GM18870 (cell line): ENCODE measurements at regions not wholly inside any gene's neighbourhood (a gene's known extent, or its start where the extent isn't known, plus 50 kb on each side); places are given as distances from the start of the nearest gene placed in this dataset.

ENCODE experiments used
- ATAC-seq: cut with Tn5 transposase; IDR thresholded peaks from one replicate; pipeline ENCODE4 v1.9.1; 2021; ENCODE audit warnings: moderate library complexity; ENCODE audit not compliant: unreplicated experiment

DNA sequence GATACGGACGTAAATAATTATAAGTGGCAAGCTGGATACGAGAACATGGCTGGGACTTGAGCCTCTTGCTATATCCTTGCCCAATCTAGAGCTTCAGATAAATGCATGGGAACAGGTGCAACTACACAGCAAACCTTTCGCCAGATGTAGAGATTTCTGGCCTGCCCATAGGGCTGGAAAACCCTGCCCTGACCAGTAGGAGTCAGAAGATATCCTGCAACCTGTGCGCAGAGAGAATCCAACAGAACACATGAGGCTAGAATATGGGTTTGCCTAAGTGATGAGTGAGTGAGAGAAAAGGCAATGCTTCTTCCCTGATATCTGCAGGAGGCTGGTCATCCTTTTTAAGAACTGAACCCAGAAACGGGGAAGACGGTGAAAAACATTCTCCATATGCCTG, 805.3 kb upstream of the TENM3 start:
- no peak for ATAC-seq

DNA sequence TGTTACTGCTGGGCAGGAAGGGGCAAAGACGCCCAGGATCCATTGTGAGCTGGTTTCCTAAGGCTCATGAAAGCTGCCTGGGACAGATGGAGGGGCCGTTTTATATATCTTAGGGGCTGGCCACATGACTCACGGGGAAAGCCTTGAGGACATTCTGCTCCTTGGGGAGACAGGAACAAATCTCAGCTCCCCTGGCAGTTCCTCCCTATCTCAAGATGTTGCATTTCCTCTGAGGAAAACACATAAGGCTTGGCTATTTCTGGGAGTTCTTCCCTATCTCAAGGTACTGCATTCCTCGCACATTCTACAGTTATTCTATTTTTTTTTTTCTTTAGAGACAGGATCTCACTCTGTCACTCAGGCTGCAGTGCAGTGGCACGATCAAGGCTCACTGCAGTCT, 804.6 kb upstream of the TENM3 start:
- ATAC-seq = no peak

DNA sequence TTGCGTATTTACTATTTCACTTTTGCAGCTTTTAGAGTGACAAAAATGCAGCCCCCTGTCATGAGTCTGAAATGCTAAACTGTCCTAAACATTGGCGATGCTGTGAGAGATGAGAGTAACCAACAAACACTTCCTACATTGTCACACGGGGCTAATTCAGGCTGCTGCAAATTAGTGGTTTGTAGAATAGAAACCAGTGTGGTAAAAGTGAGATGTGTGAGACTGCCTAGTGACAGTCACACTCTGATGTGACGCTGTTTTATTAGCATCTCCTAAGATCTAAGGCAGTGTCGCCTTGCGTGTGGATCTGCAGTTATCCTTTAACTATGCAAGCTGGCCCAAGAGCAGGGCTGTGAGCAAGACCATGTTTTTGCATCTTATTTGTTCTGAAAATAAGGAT, 800.2 kb upstream of the TENM3 start:
- no peak for ATAC-seq

DNA sequence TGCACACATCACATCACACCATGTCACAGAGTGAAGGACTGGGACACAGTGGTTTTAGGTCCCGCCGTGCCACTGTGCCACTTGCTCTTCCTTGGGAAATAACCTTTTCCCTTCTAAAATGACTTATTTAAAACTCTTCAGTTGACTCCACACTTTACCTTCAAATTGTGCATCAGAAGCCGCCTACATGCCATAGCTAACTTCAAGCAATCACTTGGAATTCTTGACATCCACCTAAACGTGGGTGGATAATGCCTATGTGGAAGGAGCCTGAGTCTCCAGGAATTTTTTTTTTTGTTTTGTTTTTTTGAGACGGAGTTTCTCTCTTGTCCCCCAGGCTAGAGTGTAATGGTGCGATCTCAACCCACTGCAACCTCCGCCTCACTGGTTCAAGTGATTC, 777.4 kb upstream of the TENM3 start:
- ATAC-seq = no peak

DNA sequence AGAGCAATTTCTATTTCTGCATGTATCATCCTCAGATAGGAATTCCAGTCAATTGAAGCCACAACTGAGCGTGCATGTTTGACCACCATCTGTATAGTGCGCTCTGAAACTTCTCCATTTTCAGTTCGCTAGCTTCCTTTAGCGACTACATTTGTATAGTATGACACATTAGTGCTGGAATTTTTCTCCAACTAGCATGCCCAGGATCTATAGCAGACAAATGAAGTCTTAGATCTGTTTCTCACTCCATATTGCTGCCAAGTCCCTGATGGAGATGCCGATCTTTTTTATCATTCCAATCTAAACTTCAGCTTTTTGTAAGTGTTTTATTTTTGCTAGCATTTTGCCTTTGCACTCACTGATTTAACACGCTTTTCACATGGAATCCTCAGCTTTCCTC, 774.8 kb upstream of the TENM3 start:
- no peak for ATAC-seq

DNA sequence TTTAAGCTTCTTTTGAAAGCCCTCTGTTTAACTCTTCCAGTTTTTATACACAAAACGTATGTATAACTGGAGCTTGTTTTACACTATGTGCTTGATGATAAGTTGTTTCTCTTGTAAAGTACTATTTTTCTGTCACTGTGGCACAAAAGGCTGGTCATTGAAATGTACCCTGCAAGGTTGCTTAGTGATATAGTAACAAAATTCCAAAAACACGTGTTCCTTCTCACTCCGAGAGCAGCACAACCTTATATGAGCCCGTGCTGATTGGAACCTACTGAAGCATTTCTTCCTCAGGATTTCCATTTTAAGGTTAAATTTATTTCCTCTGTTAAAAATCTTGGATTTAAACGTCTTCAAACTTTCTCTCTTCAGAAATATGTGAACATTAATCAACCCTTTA, 772.9 kb upstream of the TENM3 start:
- no peak for ATAC-seq

DNA sequence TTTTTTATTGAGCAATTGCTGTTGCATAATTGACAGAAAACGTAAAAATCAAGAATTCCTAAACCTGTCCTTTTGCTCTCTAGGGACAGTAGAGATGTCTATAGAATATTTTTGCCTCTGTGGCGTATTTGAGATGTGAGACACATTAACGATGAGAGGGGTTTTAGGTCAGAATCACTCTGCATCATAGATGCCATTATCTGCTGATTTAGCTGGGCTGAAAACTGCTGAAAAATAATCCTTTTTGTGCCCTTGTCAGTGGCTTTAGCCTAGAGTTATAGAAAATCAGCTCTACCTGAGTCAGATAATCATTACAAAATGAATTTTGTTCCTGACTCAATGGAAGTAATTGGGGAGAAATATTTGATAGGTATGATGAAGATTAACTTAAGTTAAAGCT, 767.8 kb upstream of the TENM3 start:
- no peak for ATAC-seq

DNA sequence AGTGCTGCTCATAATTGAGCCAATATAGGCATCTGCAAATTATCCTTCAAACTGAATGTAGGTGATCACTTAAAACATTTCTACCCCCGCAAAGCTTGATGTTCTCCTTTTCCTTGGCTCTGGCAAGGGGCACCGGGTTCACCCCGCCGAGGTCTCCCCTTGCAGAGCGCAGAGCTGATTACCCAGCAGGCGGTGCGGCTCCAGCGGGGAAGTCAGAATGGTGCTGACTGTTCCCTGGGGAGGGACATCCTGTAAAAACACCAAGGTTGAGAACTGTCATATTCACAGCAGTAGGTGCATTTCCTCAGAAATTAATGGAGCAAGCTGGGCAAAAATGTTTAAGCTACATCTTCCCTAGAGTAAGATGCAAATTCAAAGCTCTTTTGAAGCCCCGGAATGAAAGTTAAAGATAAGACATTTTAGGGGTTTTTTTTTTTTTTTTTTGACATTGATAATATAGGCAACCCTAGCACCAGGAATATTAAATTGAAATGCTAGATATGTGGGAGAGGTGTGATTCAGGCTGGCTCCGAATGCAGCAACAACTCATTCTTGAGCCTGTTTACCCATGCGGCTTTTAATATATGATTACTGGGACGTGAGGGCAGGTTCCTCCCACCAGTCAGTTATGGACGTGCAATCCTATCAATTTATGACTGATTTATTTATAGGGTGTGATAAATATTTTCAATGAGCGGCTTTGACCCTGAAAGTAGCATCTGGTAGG, 767.3 kb upstream of the TENM3 start:
- no peak for ATAC-seq

DNA sequence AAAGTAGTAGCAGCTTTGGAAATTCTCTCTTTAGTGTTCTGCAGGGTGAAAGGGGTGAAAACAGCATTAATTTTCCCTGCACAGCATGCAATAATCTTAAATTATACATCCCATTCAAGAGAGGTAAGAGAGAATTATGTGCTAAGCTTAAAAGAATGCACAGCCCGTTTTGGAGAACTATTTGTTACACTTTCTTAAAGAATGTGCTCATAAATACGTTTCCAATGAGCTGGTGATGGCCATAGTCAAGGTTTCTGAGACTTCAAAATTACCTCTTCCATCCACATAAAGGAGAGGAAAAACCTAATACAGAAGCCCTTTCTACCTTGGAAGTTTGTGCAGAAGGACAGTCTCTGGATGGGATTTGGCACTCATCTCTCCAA, 766.7 kb upstream of the TENM3 start:
- ATAC-seq = no peak

DNA sequence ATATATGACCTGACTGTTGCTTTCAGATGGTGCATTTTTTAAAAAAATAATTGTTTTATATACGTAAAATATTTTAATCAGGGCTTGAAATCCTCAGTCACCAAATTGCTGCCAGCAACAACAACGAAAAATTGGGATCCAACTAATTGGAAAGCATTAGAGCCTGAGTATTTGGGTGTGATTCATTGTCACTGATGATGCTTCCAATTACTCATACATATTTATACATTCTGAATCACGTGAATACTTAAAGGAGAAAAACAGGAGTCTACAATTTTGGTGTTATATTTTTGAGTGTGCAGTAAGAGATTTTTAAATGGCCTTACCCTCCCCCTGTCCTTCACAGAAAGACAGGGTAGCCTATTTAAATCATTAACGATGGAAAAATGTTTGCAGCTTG, 765.6 kb upstream of the TENM3 start:
- ATAC-seq = no peak

DNA sequence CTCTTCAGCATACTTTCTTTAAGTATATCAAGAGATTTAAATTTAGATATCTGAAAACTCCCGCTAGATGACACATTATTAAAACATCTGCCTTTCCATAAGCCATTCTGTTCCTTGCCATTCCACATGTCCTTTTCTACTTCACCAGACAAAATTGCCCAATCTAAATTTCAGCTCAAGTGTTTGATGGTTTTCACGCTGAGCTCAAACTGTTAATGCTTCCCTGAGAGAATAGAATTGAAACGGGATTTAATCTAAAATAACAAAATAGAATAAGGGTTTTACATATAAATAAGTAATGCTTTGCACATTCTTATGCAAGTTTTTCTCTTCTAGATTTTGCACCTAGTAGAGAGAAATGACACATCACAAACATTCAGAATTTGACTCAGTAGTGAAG, 764.5 kb upstream of the TENM3 start:
- ATAC-seq = no peak

DNA sequence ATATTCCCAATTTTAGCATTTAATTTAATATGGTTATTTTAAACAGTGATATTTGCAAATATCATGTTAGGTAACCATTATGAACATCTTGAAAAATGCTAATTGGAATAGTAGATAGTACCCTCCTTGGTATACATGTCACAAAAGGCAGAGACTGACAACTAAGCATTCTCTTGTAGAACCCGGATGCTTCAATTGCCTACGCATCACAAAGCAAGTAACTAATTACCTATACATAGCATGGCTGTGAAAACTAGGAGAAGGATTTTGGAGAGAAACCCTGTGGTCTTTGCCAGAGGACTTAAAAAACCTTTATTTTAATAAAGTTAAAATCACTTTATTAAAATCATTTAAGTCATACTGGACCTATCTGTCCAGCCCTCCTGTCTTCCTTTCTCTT, 764.1 kb upstream of the TENM3 start:
- ATAC-seq = no peak

DNA sequence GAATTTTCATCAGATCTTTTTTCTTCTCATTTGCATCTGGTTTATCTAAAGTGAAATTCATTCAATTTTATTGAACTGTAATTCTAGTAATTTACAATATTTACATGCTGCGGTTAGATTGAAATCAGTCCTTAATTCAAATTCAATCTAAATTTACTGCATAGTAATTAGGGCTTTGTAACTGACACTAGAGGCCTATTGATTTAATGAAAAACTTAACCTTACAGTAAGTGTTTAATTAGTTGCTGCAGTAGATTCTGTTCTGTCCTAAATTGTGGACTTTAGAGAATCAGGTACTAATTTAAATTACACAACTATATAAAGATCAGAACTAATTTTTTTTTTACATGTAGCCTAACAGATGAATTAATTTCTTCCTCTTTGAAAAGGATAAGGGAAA, 758.8 kb upstream of the TENM3 start:
- ATAC-seq = no peak

DNA sequence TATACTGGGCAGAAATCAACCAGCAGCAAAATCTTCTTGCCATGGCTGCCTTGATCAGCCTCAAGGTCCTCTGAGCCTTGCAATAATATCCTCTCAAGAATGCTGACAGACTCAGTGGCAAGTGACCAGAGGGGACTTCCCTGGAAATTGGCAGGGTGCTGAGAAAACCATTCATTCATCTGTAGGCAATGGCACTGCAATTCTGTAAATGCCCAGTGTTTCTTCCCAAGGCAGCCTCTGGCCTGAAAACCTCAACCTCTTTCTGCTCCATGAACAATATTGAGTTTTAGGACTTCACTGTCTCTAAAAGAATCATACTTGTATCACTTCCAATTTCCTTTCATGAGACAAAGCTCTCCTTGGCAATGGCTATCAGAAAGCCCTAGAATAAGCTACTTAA, 754.3 kb upstream of the TENM3 start:
- no peak for ATAC-seq

DNA sequence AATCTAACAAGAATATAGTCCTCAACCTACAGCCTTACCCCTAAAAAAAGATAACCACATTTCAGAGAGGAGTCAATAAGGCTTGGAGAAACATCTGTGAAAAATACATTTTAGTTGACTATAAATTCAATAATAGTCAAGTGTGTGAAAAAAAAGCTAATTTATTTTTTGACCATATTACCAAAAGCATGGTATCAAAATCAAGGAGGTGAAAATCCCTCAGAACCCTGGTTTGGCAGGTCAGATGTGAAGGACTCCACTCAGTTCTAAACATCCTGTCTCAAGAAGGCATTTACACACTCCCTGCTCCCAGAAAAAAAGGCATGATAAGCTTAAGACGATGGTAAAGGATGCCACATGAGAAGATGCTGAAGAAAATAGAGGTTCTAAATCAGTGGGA, 745.1 kb upstream of the TENM3 start:
- no peak for ATAC-seq

DNA sequence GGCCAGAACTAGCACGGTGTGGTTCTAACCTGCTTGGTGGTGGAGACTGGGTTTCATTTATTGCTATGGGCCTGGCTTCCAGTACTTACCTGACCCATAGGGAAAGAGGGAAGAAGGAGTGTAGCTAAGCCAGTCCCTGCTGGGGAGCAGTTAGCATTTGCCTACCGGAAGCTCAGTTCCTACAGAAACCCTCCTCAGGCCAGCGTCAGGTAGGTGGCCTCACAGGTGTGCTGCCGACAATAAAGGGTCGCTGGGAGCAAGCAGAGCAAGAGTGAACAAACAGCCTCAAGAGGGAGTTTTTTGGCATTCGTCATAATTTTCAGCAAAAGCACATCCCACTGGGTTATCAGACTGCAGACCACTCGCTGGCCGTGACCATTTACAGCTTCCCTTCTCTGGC, 740.6 kb upstream of the TENM3 start:
- ATAC-seq = no peak

DNA sequence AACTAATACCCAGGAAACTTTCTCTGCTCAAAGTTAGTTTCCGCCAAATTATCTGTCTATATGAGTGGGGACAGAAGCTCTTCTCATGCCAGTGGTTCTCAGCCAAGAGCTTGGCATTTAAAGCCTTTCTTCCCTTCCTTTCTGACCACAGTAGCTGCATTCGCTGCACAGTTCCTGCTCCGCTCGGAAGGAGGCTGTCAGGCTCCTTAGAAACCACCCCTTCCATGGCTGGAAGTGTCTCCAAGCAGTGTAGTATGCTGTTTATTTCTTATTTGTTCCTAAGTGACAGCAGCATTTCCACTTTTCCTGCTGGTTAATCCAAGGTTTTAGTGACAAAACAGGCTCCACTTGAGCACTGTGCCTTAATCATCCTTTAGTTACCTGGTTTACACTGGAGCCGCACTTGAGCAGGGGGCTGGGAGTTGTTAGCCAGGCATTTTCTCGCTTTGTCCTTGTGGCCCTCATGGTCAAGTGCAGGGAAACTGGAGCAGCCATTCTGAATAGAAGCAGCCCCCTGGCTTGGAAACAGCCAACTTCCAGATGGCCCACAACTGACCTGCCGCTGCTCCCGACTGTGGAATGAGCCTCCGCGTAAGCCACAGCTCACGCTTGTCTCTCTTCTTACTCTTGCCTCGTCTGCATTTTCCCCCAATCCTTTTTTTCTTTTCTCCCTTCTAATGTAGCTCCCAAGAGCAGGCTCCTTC, 739.4 kb upstream of the TENM3 start:
- no peak for ATAC-seq

DNA sequence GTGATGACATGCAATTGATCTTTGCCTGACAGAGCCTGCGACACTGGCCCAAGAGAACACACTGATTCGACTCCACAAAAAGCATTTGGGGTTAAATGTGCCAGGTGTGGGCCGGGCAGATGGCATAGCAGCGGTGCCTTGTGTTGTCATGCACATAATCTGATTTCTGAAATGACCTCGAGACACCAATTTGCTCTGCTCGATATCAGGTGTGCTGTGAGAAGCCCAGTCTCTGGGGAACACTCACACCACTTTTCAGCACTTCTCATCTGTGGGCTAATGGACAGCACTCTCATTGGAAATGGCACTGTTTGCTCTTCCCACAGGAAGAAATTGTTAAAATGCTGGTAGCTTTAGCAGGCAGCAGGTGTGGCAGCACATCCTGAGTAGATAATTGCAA, 738.3 kb upstream of the TENM3 start:
- ATAC-seq = no peak

DNA sequence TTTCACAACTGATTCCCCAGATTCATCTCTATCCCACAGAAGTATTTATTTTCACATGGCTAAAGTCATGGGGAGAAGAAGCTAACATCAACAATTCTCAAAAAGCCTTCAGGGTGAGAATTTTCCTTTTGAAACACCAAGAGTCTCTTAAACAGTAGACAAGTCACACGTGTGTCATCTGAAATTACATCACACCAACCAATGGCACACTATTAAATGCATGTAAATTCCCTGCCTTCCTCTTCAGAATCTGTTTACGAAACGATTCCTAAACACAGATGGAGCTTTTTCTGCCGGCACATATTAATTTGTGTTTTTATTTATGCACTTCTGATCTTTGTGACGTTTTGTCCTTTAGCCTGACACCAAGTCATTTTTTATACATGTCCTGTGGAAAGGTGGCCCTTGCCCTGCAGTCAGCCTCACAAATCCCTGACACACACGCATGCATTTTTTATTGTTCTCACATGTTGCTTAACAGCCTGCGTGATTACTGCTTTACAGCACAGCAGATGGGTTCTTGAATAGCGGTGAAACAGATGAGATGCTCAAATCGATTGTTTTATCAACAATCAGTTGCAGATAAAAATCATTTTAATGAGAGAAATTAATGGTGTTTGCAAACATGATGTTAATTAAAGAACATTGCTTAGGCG, 735.9 kb upstream of the TENM3 start:
- no peak for ATAC-seq

DNA sequence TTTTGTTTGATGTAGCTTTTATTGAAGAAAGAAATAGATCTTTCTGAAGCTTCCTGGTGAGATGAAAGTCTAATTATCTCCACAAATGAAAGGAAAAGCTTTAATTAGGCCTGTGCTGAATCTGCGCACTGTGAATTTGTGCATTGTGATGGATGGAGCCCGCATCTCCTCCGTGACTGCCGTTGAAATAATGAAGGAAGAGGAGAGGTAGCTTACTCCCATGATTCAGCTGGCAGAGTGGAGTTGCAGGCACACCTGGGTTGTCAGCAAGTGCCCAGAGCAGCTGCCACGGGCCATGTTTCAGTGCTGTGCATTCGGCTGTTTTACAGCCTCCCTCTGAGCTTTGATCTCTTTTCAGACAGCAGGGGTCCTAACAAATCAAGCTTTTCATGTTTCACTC, 735.3 kb upstream of the TENM3 start:
- no peak for ATAC-seq

DNA sequence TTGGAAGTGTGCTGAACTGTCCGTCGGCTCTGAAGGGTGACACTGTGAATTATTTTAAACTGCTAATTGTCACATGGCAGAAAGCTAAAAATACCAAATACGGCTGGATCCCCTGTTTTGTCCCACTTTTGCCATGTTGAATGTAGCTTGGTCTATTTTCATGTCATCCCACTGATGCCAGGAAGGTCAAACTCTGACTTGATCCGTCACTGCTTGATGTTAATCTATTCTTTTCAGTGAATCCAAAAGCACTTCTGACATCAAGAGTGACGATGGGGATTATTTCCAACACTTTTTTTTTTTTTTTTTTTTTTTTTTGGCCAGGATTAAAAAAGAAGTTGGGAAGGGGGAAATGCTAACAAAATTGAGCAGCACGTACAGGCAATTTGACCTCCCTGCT, 734.6 kb upstream of the TENM3 start:
- ATAC-seq = no peak

DNA sequence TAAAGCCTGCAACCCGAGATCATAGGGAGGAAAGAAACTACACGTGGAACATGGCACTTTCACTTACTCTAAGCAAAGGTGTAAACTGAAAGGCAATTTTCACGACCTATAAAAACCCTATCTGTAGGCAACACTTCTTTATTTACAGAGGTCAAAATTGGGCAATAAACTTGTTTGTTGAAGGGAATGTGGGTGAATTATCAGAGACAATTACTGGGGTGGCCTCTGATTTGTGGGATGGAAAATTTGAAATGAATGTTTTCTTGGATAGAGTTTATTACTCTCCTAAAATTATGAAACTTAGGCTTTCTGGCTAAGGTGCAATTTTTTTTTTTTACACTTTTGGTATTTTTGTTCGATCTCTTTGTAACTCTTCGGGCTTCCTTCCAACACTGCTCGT, 734.1 kb upstream of the TENM3 start:
- ATAC-seq = no peak
